HS-5 (cell line): ENCODE measurements at regions not wholly inside any gene's neighbourhood (a gene's known extent, or its start where the extent isn't known, plus 50 kb on each side); places are given as distances from the start of the nearest gene placed in this dataset.

Source experiments
- DNase-seq: peaks from one replicate; pipeline ENCODE4 v3.0.0-alpha.2; 2012; ENCODE audit warnings: low read depth

DNA sequence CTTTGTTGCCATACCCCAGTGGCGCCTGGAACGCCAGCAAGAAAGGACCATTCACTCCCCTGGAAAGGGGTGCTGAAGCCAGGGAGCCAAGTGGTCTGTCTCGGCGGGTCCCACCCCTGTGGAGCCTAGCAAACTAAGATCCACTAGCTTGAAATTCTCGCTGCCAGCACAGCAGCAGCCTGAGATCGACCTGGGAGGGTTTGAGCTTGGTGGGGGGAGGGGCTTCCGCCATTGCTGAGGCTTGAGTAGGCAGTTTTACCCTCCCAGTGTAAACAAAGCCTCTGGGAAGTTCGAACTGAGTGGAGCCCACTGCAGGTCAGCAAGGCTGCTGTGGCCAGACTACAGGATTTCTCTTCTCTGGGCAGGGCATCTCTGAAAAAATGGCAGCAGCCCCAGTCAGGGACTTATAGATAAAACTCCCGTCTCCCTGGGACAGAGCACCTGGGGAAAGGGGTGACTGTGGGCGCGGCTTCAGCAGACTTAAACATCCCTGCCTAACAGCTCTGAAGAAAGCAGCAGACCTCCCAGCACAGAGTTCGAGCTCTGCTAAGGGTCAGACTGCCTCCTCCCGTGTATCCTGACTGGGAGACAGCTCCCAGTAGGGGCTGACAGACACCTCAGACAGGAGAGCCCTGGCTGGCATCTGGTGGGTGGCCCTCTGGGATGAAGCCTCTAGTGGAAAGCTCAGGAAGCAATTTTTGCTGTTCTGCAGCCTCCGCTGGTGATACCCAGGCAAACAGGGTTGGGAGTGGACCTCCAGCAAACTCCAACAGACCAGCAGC lies 281.1 kb upstream of the SP4 start:
- no peak for DNase-seq

DNA sequence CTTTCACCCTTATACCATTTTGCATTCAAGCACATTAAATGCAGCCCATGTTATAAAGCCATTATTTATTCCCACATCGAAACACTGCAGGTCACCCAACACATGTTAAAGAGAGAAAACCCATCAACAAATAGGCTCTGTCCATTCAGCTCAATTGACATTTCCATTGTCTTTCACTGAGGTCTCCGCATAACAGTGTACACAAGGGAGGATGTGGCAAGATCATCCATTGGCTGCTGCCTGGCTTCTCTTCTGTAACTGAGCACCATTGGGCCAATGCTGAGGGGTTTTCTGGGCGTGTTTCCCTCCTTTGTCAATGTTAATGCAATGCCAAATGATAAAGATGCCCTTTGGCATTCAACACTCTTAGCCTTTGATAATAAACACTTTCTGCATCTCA lies 278.1 kb upstream of the SP4 start:
- no peak for DNase-seq

DNA sequence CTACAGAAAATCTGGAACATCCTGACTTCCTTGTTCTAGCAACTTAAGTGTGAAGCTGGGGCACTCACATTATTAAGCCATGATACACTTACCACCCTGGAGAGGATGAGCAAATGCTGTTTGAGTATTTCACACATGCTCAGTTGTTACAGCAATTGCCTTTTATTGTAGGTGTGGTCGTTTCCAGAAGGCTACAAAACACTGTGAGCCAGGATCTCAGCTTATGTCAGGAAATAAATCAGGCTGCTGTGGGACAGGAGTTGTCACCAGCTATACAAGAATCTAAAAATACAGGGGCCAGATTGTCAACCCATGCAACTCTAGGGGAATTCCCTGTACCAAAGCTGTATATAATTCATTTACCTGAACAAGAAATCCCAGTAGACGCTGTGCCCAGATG lies 273.3 kb upstream of the SP4 start:
- DNase-seq = no peak

DNA sequence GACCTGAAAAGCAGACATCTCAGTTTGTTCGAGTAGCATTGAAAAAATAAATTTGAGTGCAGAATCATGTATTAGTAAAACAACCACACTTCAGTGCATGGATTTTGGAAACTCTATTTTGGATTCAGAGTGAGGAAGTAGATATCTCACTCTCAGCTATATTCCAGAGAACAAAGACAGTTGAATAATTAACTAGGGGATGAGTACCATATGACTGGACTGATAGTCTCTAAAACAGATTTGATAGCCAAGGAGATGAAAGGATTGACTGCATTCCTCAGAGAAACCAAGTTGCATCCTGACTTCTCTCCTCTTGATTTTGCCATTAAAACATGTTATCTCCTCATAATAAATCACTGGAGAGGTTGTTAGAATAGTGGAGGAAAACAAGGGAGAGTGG lies 268.4 kb upstream of the SP4 start:
- no peak for DNase-seq

DNA sequence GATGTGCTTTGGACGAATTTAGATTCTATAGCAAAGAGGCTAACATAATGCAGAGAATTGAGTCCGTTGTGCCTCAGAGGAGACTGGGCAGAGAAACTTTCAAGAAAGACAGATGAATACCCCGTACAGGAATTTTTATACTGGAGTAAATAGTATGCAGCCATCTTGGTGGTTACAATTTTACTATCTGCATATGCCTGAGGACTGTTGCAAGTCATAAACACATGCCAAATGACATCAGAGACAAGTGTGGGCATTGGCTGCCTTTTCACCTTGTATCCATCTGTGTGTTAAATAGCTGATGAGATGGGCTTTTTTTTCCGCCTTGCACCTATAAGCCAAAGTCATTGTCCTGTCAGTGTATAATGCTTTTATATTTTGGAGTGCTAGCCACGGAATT lies 267.5 kb upstream of the SP4 start:
- DNase-seq = no peak

DNA sequence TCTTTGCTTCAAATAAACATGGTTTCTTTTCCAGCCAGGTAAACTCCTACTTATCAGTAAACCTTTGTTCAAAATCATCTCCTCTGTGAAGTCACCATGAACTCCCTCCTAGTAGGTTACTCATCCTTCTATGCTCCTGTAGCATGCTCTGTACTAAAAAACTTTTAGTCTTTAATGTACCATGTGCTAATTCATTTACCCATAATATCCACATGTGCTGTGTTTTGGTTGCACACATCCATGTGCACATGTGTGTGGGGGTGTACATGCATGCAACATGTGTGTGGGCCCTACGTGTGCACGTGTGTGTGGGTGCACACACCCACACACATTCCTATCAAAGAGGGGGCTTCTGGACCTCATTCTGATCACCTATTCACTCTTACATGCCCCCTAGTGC lies 259.9 kb upstream of the SP4 start:
- no peak for DNase-seq

DNA sequence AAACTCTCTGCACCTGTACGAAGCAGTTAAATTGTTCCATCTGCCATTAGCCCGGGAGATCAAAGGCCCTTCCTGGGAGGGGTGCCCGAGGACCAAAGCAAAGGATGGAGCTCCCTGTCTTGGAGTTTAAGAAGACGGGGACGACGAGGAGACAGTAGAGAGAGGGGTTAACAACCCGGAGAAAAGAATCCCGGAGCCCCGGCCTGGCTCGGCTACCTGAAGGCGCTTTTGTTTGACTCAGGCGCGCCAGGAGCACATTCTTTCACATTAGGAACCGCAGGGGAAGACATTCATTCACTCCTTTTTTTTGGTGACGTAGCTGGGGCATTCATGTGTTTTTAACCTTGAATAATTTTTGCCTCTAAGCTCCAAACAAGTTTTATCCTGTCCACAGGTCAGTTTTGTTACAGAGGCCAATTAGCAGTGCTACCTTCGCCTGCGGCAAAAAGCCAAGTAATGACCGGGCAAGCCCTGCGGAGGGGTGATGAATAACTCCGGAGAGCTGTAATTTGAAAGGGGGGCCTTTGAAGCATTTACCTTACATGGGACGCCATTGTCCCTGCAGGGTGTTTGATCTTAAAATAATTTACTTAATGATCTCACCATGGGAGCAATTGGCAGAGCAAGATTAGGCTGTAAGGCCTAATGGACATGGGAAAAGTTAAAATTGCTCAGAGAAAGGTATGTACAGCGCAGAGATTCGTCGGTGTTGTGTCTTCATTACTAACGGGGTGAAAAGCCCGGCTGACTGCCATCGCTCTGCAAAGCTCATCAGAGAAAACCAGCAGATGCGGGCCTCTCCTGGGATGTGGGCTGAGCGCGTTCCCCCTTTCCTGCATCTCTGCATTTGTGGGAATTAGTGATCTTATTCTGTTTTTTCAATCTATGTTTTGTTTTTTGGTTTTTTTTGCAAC lies 258.0 kb upstream of the SP4 start:
- DNase-seq = no peak

DNA sequence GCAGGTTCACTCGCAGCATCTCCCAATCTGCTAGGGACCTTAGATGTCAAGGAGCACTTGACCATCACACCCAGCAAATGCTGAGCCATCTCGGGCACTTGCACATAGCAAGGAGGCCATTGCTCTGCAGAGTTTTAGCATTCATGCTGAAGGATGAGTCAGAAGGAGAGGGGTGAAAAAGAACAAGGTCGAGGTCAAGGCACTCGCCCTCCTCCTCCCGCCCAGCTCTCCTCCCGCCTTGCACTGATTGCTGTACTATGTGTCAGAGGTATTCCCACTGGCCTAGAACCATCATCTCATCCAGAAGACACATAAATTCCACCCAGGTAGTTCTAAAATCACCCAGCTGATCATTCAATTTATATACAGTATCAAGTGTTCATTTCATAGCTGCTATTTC lies 255.1 kb upstream of the SP4 start:
- DNase-seq = no peak

DNA sequence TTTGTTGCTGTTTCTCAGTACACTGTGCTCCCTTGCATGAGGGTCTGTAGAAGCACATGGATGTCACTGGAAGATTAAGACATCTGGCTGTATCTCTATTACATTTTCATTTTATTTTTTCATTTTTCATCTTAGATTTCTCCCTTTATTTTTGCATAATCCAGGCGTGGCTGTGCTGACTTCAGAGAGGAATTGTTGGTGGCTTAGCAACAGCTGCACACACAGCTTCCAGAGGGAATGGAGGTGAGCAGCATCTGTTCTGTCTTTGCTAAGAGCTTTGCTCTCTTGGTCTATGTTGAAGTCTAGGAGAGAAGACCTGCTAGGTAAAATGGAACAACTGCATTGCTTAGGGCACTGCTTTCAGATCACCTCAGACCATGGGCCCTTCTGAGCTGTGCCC lies 254.4 kb upstream of the SP4 start:
- DNase-seq = no peak

DNA sequence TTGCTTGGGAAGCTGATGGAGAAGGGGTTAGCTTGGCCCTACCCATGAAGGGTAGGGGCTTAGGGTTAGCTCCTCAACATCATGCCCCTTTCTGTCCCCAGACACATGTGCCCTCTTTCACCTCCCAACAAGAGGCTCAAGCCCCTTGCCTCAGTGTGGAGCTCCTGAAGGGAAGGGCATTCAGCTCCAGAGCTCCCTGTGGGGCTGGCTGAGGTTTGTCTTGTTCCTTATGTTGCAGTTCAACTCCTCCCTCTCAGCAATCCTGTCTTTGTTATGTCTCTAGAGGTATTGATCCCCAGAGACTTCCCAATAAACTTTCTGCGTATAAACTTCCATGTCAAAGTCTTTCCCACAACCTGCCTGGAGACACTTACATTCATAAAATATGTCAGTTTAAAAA lies 252.2 kb upstream of the SP4 start:
- DNase-seq = no peak

DNA sequence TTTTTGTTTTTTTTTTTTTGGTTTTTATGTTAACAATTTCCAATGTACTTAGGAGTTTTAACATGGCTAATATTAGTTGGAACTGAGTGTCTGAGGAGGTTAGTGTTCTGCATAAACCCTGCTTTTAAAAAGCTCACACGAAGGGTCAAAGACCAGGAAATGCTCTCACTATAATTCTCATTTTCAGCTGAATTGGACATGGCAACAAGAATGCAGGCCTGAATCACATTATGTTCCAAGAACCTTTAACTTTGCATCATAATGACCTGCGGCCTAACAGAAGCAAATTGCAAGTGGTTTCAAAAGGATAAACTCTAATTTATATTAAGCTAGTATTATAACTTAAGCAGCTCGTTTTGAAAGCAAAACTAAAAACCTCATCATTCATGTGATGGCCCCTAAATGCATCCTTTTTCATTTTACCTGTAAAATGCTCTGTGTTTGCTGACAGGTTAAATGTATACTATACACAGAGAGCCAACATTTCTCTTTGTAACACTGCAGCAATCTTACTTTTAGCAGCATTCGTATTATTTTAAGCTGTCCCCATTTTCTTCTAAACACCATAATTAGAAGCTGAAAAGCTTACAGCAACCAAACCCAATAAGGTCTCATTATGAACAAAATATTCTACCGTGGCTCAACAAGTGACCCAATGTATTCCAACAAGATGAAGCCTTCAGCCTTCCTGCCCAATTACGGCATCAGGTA lies 242.8 kb upstream of the SP4 start:
- no peak for DNase-seq

DNA sequence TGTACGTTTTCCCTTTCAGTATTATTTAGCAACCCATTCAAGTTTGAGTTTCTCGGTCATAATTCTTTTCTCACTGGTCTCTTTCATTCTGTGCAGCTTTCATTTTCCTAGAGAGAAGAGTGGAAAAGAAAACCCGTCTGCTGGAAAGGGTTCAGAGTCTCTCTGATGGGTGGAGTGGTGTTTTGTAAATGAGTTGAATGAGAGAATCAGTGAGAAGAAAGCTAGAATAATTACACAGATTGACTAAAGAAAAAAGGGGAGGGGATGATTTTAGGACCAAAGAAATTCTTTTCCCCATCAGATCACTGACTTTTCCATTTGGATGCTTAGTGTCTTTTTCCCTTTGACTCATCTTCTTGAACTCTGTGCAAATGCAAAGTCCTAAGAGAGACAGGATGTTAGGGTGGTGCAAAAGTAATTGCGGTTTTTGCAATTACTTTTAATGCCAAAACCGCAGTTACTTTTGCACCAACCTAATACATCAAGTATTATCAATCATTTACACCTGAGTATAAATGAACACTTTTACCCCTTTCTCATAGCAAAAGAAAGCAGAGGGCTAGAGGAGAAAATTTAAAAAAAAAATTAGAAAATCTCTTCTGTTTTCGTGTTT lies 242.1 kb upstream of the SP4 start:
- no peak for DNase-seq

DNA sequence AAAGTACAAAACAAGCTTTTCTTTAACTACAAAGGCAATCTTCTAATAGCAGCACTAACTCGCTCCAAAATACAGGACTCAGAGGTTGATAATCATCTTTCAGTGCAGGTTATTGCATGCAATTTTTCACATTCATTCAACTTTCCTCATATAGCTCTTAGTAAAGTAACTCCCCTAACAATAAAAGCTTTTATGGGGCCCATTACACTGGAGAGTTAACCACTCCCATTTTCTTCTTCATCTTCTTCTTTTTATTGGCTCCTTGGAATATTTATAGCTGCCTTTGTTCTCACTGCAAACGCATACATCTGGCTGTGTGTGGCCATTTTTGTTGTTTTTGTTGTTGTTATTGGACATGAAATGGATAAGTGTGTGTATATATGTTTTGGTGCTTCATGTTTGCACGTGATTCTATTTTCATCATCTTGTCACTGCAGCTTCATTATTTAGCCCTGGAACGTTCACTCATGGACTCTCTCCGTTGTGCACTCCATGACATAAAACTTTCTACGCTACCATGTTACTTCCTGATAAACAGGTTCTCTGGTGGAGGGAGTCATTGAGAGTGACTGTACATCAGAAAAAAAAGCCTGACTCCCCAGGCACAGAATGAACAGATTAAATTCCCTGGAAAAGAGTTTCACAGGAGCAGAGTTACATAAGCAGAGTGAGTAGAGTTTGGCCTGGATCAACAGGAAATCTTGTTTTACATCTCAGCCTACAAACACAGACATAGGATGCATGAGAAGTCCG lies 236.4 kb upstream of the SP4 start:
- DNase-seq = no peak

DNA sequence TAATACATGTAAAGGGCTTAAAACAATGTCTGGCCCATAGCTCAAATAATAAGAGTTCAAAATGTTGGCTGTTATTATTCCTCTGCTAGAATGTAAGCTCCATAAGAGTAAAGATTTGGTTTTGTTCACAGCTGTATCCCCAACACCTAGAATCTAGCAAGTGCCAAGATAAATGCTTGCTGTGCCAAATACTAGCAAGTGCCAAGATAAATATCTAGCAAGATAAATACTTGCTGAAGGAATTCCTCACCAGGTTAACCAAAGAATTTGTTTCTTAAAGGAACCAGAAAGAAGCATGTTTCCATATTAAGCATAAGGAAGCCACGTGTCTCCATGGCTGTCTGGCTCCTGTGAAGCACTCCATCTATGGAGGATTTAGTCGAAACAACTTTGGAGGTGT lies 235.2 kb upstream of the SP4 start:
- DNase-seq = no peak

DNA sequence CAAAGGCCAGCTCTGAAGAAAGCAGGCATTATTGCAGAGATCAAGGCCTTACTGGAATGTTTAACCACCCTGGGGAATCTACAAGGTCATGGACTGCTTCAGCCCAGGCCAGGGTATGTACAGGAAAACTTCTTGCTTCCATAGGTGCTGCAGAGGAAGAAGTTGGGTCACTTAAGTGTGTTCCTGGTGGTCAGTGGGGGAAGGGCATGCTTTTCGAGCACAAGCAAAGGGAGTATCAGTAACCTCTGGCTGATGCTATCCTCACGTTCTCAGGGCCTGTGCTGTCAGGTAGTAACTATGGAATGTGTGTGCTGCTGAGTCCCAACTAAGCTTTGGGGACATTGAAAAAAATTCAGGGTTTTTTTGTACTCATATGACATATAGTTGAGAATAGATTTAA lies 234.0 kb upstream of the SP4 start:
- no peak for DNase-seq

DNA sequence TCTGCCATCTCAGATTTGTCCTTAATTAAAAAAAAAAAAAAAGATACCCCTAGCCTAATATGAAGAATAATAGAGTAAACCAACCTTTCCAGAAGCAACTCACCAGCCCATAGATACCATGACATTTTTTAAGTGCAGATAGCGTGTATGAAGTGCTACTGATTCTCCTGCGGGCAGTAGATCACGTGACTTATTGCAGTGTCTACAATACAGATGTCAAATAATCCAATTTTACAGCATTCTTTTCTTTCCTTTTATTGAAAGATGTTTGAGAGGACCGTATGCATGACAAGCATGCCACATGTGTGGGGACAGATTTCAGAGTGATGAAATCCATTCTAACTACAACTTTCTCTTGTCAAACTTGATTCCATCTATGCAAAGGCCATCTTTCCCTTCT lies 232.9 kb upstream of the SP4 start:
- no peak for DNase-seq

DNA sequence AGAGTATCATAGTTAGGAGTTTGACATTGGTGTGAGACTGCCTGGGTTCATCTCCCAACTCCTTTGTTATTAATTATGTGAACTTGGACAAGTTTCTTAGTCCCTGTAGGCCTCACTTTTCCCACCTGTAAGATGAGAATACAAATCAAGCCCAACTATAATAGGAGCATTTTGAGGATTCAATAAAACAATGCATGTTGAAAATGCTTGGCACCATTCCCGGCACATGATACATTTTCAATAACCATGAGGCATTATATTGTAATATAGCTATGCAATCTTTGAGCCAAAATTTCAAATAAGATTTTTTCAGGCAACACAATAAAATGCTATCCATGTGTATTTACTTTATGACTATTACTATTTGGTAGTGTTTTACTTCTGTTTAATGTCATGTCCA lies 229.0 kb upstream of the SP4 start:
- DNase-seq = no peak

DNA sequence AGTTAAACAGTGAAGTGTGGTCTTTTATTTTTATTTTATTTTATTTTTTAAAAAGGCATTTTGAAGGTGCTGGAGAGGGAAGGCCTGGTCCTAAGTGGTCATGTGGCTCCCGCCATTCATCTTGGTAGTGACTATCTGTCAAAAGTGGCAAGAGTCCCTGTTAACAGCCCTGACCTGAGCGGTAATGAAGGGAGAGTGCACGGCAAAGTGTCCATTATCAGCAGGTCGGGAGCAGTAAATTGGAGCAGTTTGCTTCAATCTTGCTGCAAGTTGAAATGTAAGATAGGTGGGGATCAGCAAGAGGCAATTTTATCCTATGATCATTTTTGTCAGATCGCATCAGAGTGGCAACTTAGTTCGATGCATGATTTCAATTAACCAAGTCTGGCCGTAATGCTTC lies 227.4 kb upstream of the SP4 start:
- DNase-seq = no peak

DNA sequence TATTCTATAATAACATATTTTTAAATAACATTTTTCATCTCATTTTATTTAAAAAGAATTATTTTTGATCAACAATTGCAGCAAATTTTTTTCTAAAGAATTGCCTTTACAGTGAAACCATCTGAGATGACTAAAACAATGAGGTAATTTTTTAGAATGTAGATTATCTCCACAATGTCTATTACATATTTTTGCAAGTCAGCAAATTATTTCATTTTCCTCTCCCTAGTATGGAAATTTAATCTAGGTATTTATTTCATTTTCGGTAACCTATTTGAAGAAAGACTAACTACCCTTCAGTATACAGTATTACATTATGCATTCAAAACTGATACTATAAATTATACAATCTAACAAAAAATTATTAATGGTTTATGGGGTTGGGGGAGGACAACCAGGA lies 213.2 kb upstream of the SP4 start:
- no peak for DNase-seq

DNA sequence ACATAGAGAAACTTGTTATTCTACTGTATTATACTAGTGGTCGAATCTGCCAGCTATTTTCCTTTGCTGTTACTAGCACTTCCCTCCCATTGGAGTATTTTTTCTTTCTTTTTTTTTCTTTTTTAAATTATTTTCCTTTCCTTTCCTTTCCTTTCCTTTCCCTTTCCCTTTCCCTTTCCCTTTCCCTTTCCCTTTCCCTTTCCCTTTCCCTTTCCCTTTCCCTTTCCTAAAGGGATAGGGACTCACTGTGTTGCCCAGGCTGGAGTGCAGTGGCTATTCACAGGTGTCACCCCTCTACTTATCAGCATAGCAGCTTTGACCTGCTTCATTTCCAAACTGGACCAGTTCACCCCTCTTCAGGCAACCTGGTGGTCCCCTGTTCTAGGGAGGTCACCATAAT lies 212.6 kb upstream of the SP4 start:
- no peak for DNase-seq

DNA sequence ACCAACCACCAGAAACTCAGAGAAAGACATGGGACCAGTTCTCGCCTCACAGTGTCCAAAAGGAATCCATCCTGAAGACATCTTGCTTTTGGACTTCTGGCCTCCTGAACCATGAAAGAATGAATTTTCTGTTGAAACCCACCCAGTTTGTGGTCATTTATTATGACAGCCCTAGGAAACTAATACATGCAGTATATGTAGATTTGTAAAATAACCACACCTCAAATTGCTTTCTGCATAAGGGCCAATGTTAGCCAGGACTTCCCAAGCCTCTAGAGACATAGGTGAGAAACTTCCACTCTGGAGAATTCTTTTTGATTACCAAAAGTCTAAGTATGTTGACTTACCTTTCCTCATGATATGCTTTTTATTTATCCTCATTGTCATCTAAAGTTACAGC lies 210.5 kb upstream of the SP4 start:
- DNase-seq = no peak

DNA sequence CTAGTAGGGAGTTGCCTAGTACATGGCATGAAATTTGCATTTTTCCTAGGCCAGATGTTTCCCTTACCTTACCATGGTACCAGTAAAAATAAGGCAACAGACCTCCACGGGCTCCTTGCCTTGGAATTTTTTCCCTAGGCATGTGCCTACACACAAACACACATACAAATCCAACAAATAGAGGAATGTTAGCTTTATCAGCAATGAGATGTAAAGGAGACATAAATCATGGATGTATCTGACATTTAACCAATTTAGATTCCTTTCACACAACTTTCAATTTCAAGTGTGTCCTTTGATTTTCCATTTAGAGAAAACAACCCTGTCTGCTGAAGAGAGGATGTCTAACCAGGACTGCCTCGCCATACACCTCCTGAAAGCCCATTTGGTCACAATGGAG lies 209.7 kb upstream of the SP4 start:
- no peak for DNase-seq
